ENCODE measurements at regions not wholly inside any gene's neighbourhood (a gene's known extent, or its start where the extent isn't known, plus 50 kb on each side); places are given as distances from the start of the nearest gene placed in this dataset.

GRCh38 chr4:155268821-155269220 lies 60.4 kb downstream of the NPY2R start:
- H3K27ac ChIP-seq (ENCODE audit: extremely low read depth, low read depth, low read length), result no peak overlapping the region
- H3K9me1 ChIP-seq (ENCODE audit: control insufficient read depth, insufficient read depth, low read length), result no peaks in the 10 kb centered on the region
- H3K9me3 ChIP-seq (replicated peaks; ENCODE audit: control insufficient read depth, insufficient read depth, low read depth, low read length), result no peaks in the 10 kb centered on the region
- DNase-seq (ENCODE audit: extremely low read depth in 1 of 4, low spot score in 3 of 4), result no peak
- H3K4me1 ChIP-seq (replicated peaks in 1 of 2; ENCODE audit: control insufficient read depth in 2 of 2, insufficient read depth in 2 of 2, low read length in 2 of 2), result no peaks in the 10 kb centered on the region
- no peaks in the 10 kb centered on the region for H3K36me3 ChIP-seq (ENCODE audit: control insufficient read depth, insufficient read depth, low read length)
- no peak overlapping the region for H2AFZ ChIP-seq (ENCODE audit: low read depth, low read length)
- in situ Hi-C loops (cut with MboI), result no loop called here
- intact Hi-C loops (cut with micrococcal nuclease), result no loop called here
- TF ChIP-seq HDAC3 (IDR thresholded peaks at IDR 0.05; ENCODE audit: borderline replicate concordance, partially characterized antibody) (no peak), CBX1 (IDR thresholded peaks at IDR 0.05; ENCODE audit: low read depth) (no peak), TCF15 (CRISPR knock-in tag; IDR thresholded peaks at IDR 0.05) (no peak), ATF6 (CRISPR knock-in tag; IDR thresholded peaks at IDR 0.05) (no peak), ZNF695 (CRISPR knock-in tag; IDR thresholded peaks at IDR 0.05) (no peak), XRCC5 (IDR thresholded peaks at IDR 0.05; ENCODE audit: low read depth, low read length) (no peak), ZNF253 (CRISPR knock-in tag; conservative IDR thresholded peaks at IDR 0.05) (no peak), MECOM (CRISPR knock-in tag; IDR thresholded peaks at IDR 0.05) (no peak), ZBTB33 (CRISPR knock-in tag; IDR thresholded peaks at IDR 0.05) (no peak), RBM15 (IDR thresholded peaks at IDR 0.05; ENCODE audit: insufficient read depth, low read length) (no peak), ZNF324 (CRISPR knock-in tag; IDR thresholded peaks at IDR 0.05) (no peak)
- CTCF ChIA-PET (ENCODE audit: low intra/inter-chr PET ratio), result no interaction called here
- H3K4me2 ChIP-seq (ENCODE audit: insufficient read depth, low read length), result no peak overlapping the region
- no peaks in the 10 kb centered on the region for H3K79me2 ChIP-seq (ENCODE audit: control insufficient read depth, insufficient read depth, low read length)
- no peak for FAIRE-seq
- H3K9ac ChIP-seq (ENCODE audit: insufficient read depth in 1 of 2, low read depth in 2 of 2, low read length in 2 of 2), result no peak overlapping the region
- H3K27me3 ChIP-seq (ENCODE audit: control insufficient read depth in 2 of 2, insufficient read depth in 2 of 2, low read length in 2 of 2), result no peaks in the 10 kb centered on the region
- no peaks in the 10 kb centered on the region for H4K20me1 ChIP-seq (replicated peaks; ENCODE audit: control insufficient read depth, insufficient read depth, low read length)
- ATAC-seq, result no peak
- H3K4me3 ChIP-seq, result no peak overlapping the region
- POLR2A ChIA-PET, result no interaction called here
- BruUV-seq (replicated peaks), result no TSS peak
